HuH-7.5 (cell line): ENCODE measurements at regions not wholly inside any gene's neighbourhood (a gene's known extent, or its start where the extent isn't known, plus 50 kb on each side); places are given as distances from the start of the nearest gene placed in this dataset.
"Not testable (repeated sequence)": the region's sequence is repeated elsewhere in the genome, so short reads cannot be mapped to it uniquely, and the experiment has no call there.

Experiments used
- DNase-seq: peaks from one replicate; pipeline ENCODE4 v3.0.0; 2011; ENCODE audit warnings: low spot score

GRCh38 chr20:4635781-4636180, 50.5 kb upstream of the PRNP start:
- no peak for DNase-seq

- no peak for DNase-seq
Observed at GRCh38 chr20:4635342-4635741, 50.9 kb upstream of the PRNP start.

GRCh38 chr20:4633780-4634179, 52.5 kb upstream of the PRNP start:
- no peak for DNase-seq

GRCh38 chr20:4633379-4633778, 52.9 kb upstream of the PRNP start:
- no peak for DNase-seq

- no peak for DNase-seq
Observed at GRCh38 chr20:4632876-4633275, 53.4 kb upstream of the PRNP start.

- no peak for DNase-seq
Observed at GRCh38 chr20:4626228-4626627, 60.0 kb upstream of the PRNP start.

GRCh38 chr20:4625687-4626086, 60.6 kb upstream of the PRNP start:
- DNase-seq, result no peak

- DNase-seq, result not testable (repeated sequence)
Observed at GRCh38 chr20:4624675-4625336, 61.5 kb upstream of the PRNP start.

- DNase-seq, result not testable (repeated sequence)
Observed at GRCh38 chr20:4619144-4619543, 67.1 kb upstream of the PRNP start.

GRCh38 chr20:4617484-4617883, 68.8 kb upstream of the PRNP start:
- DNase-seq, result no peak

GRCh38 chr20:4617019-4617418, 69.2 kb upstream of the PRNP start:
- DNase-seq, result no peak

GRCh38 chr20:4613718-4614620, 72.3 kb upstream of the PRNP start:
- no peak for DNase-seq

GRCh38 chr20:4613184-4613583, 73.1 kb upstream of the PRNP start:
- DNase-seq, result no peak

GRCh38 chr20:4610871-4611270, 75.4 kb upstream of the PRNP start:
- no peak for DNase-seq

GRCh38 chr20:4609511-4609910, 76.7 kb upstream of the PRNP start:
- DNase-seq, result no peak

GRCh38 chr20:4608861-4609260, 77.4 kb upstream of the PRNP start:
- DNase-seq, result no peak

- peak; percentile 54 for DNase-seq
Observed at GRCh38 chr20:4607287-4607713, 79.0 kb upstream of the PRNP start.

- DNase-seq, result no peak
Observed at GRCh38 chr20:4606051-4606450, 80.2 kb upstream of the PRNP start.

GRCh38 chr20:4605166-4605565, 81.1 kb upstream of the PRNP start:
- no peak for DNase-seq

GRCh38 chr20:4604580-4604979, 81.7 kb upstream of the PRNP start:
- no peak for DNase-seq

GRCh38 chr20:4603724-4604123, 82.5 kb upstream of the PRNP start:
- no peak for DNase-seq

- no peak for DNase-seq
Observed at GRCh38 chr20:4602297-4602631, 84.0 kb upstream of the PRNP start.

- DNase-seq, result no peak
Observed at GRCh38 chr20:4601630-4602296, 84.5 kb upstream of the PRNP start.
